ACHN (cell line): ENCODE measurements at regions not wholly inside any gene's neighbourhood (a gene's known extent, or its start where the extent isn't known, plus 50 kb on each side); places are given as distances from the start of the nearest gene placed in this dataset.
A peak's percentile ranks its signal among the peaks of the same experiment; 100 is the strongest.
"Not testable (repeated sequence)": the region's sequence is repeated elsewhere in the genome, so short reads cannot be mapped to it uniquely, and the experiment has no call there.

ENCODE experiments used
- DNase-seq: peaks from one replicate; pipeline ENCODE4 v3.0.0-alpha.2; 2015
- in situ Hi-C: cut with HindIII; loops from 2 replicates; pipeline ENCODE4 v1.10.0; 2017; ENCODE audit warnings: low sequenced_read_pairs, low pct_ligation_motif_present, low pct_unique_long_range_greater_than_20kb

GRCh38 chr1:221979444-221980032 is 237.6 kb upstream of the DUSP10 start:
- peak; percentile 22 for DNase-seq
- in situ Hi-C loops: no loop called here

- in situ Hi-C loops, DNase-seq: not testable (repeated sequence)
These were observed 236.9 kb upstream of the DUSP10 start for GRCh38 chr1:221978631-221979334.

GRCh38 chr1:221973787-221974186 is 231.9 kb upstream of the DUSP10 start:
- in situ Hi-C loops, DNase-seq: not testable (repeated sequence)

GRCh38 chr1:221972276-221973235 is 230.7 kb upstream of the DUSP10 start:
- in situ Hi-C loops: no loop called here
- DNase-seq: no peak

GRCh38 chr1:221971035-221971434 is 229.1 kb upstream of the DUSP10 start:
- in situ Hi-C loops, DNase-seq: not testable (repeated sequence)

- in situ Hi-C loops: not testable (repeated sequence)
These were observed 227.5 kb upstream of the DUSP10 start for GRCh38 chr1:221969298-221969858.

GRCh38 chr1:221967538-221967937 is 225.6 kb upstream of the DUSP10 start:
- in situ Hi-C loops, DNase-seq: not testable (repeated sequence)

More at GRCh38 chr1:221969298-221969858, 227.5 kb upstream of the DUSP10 start:
- DNase-seq: not testable (repeated sequence)

GRCh38 chr1:221966888-221967287 is 225.0 kb upstream of the DUSP10 start:
- DNase-seq, in situ Hi-C loops: not testable (repeated sequence)

- in situ Hi-C loops: not testable (repeated sequence)
These were observed 224.0 kb upstream of the DUSP10 start for GRCh38 chr1:221965891-221966290.

GRCh38 chr1:221965252-221965651 is 223.4 kb upstream of the DUSP10 start:
- DNase-seq: no peak
- in situ Hi-C loops: no loop called here

More at GRCh38 chr1:221965891-221966290, 224.0 kb upstream of the DUSP10 start:
- not testable (repeated sequence) for DNase-seq

GRCh38 chr1:221963742-221964141 is 221.9 kb upstream of the DUSP10 start:
- in situ Hi-C loops: no loop called here
- DNase-seq: no peak

GRCh38 chr1:221962385-221962784 is 220.5 kb upstream of the DUSP10 start:
- no peak for DNase-seq
- in situ Hi-C loops: no loop called here

GRCh38 chr1:221961532-221962292 is 219.8 kb upstream of the DUSP10 start:
- peak; percentile 79 for DNase-seq
- in situ Hi-C loops: no loop called here

- in situ Hi-C loops: not testable (repeated sequence)
These were observed 216.3 kb upstream of the DUSP10 start for GRCh38 chr1:221958161-221958562.

GRCh38 chr1:221957350-221957749 is 215.5 kb upstream of the DUSP10 start:
- in situ Hi-C loops, DNase-seq: not testable (repeated sequence)

More at GRCh38 chr1:221958161-221958562, 216.3 kb upstream of the DUSP10 start:
- peak; percentile 8 for DNase-seq

- DNase-seq: no peak
- in situ Hi-C loops: no loop called here
These were observed 208.1 kb upstream of the DUSP10 start for GRCh38 chr1:221949996-221950395.

- no peak for DNase-seq
- in situ Hi-C loops: no loop called here
These were observed 206.6 kb upstream of the DUSP10 start for GRCh38 chr1:221948459-221948858.

- in situ Hi-C loops: no loop called here
- no peak for DNase-seq
These were observed 205.8 kb upstream of the DUSP10 start for GRCh38 chr1:221947731-221948130.
